ENCODE measurements at regions not wholly inside any gene's neighbourhood (a gene's known extent, or its start where the extent isn't known, plus 50 kb on each side); places are given as distances from the start of the nearest gene placed in this dataset.
"Not testable (repeated sequence)": the region's sequence is repeated elsewhere in the genome, so short reads cannot be mapped to it uniquely, and the experiment has no call there.

DNA sequence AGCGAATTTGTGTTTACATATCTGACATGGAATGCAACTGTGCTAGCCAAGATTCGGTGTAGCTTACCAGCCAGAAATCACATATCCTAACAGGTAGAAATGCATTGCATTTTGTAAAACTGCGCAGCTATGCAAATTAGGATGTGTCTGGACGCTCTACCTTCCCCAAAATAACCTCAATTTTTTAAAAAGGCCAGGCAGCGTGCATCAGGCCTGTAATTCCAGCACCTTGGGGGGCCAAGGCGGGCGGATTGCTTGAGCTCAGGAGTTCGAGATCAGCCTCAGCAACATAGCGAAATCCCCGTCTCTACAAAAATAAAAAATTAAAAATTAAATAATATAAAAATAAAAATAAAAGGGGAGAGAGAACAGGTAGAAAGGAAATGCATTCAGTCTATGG, 305.0 kb downstream of the TYW1 start:
- TF ChIP-seq, protein P1, sequence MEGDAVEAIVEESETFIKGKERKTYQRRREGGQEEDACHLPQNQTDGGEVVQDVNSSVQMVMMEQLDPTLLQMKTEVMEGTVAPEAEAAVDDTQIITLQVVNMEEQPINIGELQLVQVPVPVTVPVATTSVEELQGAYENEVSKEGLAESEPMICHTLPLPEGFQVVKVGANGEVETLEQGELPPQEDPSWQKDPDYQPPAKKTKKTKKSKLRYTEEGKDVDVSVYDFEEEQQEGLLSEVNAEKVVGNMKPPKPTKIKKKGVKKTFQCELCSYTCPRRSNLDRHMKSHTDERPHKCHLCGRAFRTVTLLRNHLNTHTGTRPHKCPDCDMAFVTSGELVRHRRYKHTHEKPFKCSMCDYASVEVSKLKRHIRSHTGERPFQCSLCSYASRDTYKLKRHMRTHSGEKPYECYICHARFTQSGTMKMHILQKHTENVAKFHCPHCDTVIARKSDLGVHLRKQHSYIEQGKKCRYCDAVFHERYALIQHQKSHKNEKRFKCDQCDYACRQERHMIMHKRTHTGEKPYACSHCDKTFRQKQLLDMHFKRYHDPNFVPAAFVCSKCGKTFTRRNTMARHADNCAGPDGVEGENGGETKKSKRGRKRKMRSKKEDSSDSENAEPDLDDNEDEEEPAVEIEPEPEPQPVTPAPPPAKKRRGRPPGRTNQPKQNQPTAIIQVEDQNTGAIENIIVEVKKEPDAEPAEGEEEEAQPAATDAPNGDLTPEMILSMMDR (IDR thresholded peaks at IDR 0.05; ENCODE audit: unreplicated experiment), result no peak
- H3K9me3 Mint-ChIP-seq (ENCODE audit: unreplicated experiment), result no peaks in the 10 kb centered on the region
- peaks cover 7% of the 10 kb centered on the region for H3K4me1 Mint-ChIP-seq (ENCODE audit: unreplicated experiment)
- H3K4me3 Mint-ChIP-seq (ENCODE audit: unreplicated experiment), result peak overlapping the region; percentile 91
- no peaks in the 10 kb centered on the region for H3K36me3 Mint-ChIP-seq (ENCODE audit: low read depth, unreplicated experiment)
- DNase-seq (ENCODE audit: low spot score), result no peak
- H3K27ac Mint-ChIP-seq (ENCODE audit: unreplicated experiment), result peak overlapping the region; percentile 57
- peaks cover 1% of the 10 kb centered on the region for H3K27me3 Mint-ChIP-seq (ENCODE audit: unreplicated experiment)

DNA sequence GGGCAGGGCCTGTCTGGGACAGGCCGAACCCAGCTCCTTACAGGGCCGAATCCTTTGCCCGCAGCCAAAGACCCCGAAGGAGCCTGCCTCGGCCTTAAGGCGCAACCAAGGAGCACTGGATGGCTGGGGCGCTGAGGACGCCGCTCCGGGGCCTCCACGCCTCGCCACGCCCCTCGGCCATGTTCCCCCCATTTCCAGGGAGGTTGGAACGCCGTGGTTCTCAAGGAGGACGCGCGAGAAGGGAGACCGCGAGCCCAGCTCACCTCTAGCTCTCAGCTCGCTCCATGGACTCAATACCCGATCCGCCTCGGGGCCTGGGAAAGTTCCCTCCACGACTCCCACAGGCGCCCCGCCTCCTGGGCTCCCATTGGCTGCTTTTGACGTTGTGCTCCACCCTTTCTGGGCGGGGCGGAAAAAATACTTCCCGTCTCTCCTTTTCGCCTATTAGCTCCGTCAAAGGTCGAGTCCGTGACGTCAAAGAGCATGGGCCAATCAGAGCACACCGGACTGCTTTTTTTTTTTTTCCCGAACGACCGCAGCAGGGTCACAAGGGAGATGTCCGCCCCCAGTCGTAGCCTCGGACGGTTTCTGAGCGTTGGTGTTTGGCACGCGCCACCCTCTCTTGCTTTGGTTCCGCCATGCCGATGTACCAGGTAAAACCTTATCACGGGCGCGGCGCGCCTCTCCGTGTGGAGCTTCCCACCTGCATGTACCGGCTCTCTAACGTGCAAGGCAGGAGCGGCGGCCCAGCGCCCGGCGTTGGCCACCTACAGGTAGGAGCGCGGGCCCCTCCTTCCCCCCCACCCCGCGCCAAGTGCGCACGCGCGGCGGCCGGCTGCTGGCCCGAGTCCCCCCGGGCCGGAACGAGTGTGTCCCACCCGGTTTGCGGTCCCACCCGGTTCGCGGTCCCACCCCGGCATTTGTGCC, 305.7 kb downstream of the TYW1 start:
- H3K27ac Mint-ChIP-seq (ENCODE audit: unreplicated experiment), result peak overlapping the region; percentile 88
- no peaks in the 10 kb centered on the region for H3K36me3 Mint-ChIP-seq (ENCODE audit: low read depth, unreplicated experiment)
- peak; percentile 95 for DNase-seq (ENCODE audit: low spot score)
- H3K27me3 Mint-ChIP-seq (ENCODE audit: unreplicated experiment), result peaks cover 1% of the 10 kb centered on the region
- H3K4me3 Mint-ChIP-seq (ENCODE audit: unreplicated experiment), result peak overlapping the region; percentile 91
- H3K4me1 Mint-ChIP-seq (ENCODE audit: unreplicated experiment), result peaks cover 7% of the 10 kb centered on the region
- TF ChIP-seq, protein P1 (IDR thresholded peaks at IDR 0.05; ENCODE audit: unreplicated experiment), result no peak
- H3K9me3 Mint-ChIP-seq (ENCODE audit: unreplicated experiment), result no peaks in the 10 kb centered on the region

DNA sequence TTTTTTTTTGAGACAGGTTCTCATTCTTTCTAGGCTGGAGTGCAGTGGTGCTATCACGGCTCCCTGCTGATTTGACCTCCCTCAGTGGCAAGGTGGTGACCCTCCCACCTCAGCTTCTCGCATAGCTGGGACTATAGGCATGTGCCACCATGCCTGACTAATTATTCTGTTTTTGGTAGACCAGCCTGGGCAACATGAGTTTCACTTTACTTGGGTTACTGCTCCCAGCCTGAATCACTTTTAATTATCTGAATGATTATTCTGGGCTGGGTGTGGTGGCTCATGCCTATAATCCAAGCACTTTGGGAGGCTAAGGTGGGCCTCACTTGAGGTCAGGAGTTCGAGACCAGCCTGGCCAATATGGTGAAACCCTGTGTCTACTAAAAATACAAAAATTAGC, 308.2 kb downstream of the TYW1 start:
- H3K27ac Mint-ChIP-seq (ENCODE audit: unreplicated experiment); H3K27me3 Mint-ChIP-seq (ENCODE audit: unreplicated experiment); H3K4me3 Mint-ChIP-seq (ENCODE audit: unreplicated experiment); H3K4me1 Mint-ChIP-seq (ENCODE audit: unreplicated experiment); H3K36me3 Mint-ChIP-seq (ENCODE audit: low read depth, unreplicated experiment); H3K9me3 Mint-ChIP-seq (ENCODE audit: unreplicated experiment); DNase-seq (ENCODE audit: low spot score): not testable (repeated sequence)

DNA sequence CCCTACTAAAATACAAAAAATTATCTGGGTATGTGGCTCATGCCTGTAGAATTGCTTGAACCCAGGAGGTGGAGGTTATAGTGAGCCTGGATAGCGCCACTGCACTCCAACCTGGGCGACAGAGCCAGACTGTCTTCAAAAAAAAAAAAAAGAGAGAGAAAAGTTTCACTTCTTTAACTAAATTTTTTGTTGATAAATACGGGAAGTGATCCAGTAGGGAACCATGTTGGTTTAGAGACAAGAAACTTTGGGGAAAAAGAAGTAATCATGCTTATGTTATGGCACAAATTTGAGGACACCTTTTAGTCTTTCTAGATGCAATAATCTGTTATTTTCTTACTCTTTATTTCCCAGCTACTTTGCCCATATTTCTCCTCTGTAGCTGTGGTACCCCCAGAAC, 309.7 kb downstream of the TYW1 start:
- no peak for DNase-seq (ENCODE audit: low spot score)
- TF ChIP-seq, protein P1 (IDR thresholded peaks at IDR 0.05; ENCODE audit: unreplicated experiment), result no peak
- Mint-ChIP-seq H3K9me3 (ENCODE audit: unreplicated experiment) (no peaks in the 10 kb centered on the region), H3K36me3 (ENCODE audit: low read depth, unreplicated experiment) (no peaks in the 10 kb centered on the region), H3K27ac (ENCODE audit: unreplicated experiment) (no peak overlapping the region), H3K4me1 (ENCODE audit: unreplicated experiment) (peaks cover 3% of the 10 kb centered on the region), H3K4me3 (ENCODE audit: unreplicated experiment) (no peak overlapping the region), H3K27me3 (ENCODE audit: unreplicated experiment) (peaks cover 1% of the 10 kb centered on the region)

DNA sequence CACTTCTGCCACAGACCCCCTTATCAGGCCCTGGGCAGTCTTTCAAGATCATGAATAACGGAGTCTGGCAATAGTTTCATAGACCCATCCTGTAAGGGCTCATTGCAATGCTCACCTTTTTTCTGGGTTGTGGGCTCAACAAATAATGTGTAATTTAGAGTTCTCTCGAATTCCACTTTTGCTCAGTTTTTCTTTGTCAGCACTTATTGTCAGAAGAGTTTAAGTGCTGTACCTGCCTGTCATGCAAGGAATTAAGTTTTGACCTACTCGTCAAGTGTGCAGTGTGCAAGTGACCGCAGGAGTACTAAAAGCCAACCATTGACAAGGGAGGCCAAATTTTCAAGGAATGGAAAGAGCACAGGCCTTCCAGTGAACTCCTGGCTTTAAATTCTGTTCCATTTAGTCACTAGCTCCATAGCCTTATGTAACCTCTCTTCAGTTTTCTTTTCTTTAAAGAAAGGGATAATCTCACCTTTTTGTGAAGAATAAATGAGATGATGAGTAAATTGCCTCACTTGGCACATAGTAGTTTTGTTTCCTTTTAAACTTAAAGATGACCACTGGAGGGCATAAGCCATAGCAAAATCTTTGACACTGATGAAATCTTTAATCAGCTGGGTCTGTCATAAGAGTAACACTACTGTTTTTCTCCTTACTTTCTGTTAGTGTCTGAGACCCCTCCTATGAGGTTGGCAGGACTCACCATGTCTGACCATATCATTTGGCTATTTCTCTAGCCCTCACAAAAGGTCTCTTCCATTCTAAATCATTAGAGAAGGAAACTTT, 313.3 kb downstream of the TYW1 start:
- TF ChIP-seq, protein P1 (IDR thresholded peaks at IDR 0.05; ENCODE audit: unreplicated experiment), result no peak
- no peak overlapping the region for H3K27ac Mint-ChIP-seq (ENCODE audit: unreplicated experiment)
- no peaks in the 10 kb centered on the region for H3K4me1 Mint-ChIP-seq (ENCODE audit: unreplicated experiment)
- peaks cover 1% of the 10 kb centered on the region for H3K27me3 Mint-ChIP-seq (ENCODE audit: unreplicated experiment)
- no peak overlapping the region for H3K4me3 Mint-ChIP-seq (ENCODE audit: unreplicated experiment)
- H3K9me3 Mint-ChIP-seq (ENCODE audit: unreplicated experiment), result no peaks in the 10 kb centered on the region
- peaks cover 15% of the 10 kb centered on the region for H3K36me3 Mint-ChIP-seq (ENCODE audit: low read depth, unreplicated experiment)
- DNase-seq (ENCODE audit: low spot score), result no peak
